ENCODE measurements at regions not wholly inside any gene's neighbourhood (a gene's known extent, or its start where the extent isn't known, plus 50 kb on each side); places are given as distances from the start of the nearest gene placed in this dataset.
"Not testable (repeated sequence)": the region's sequence is repeated elsewhere in the genome, so short reads cannot be mapped to it uniquely, and the experiment has no call there.

- DNase-seq (ENCODE audit: low read depth), result no peak
Observed at GRCh38 chr11:37171451-37171850, 573.4 kb upstream of the RAG2 start.

- no peak for DNase-seq (ENCODE audit: low read depth)
Observed at GRCh38 chr11:37170311-37170710, 572.3 kb upstream of the RAG2 start.

- not testable (repeated sequence) for DNase-seq (ENCODE audit: low read depth)
Observed at GRCh38 chr11:37145434-37145833, 547.4 kb upstream of the RAG2 start.

- DNase-seq (ENCODE audit: low read depth), result no peak
Observed at GRCh38 chr11:37142591-37142990, 544.6 kb upstream of the RAG2 start.

GRCh38 chr11:37141707-37142106, 543.7 kb upstream of the RAG2 start:
- DNase-seq (ENCODE audit: low read depth), result no peak

- not testable (repeated sequence) for DNase-seq (ENCODE audit: low read depth)
Observed at GRCh38 chr11:37135606-37136005, 537.6 kb upstream of the RAG2 start.

- DNase-seq (ENCODE audit: low read depth), result no peak
Observed at GRCh38 chr11:37134637-37135036, 536.6 kb upstream of the RAG2 start.

- DNase-seq (ENCODE audit: low read depth), result no peak
Observed at GRCh38 chr11:37124384-37124783, 526.3 kb upstream of the RAG2 start.

- DNase-seq (ENCODE audit: low read depth), result no peak
Observed at GRCh38 chr11:37115963-37116362, 517.9 kb upstream of the RAG2 start.

- no peak for DNase-seq (ENCODE audit: low read depth)
Observed at GRCh38 chr11:37110385-37110784, 512.3 kb upstream of the RAG2 start.

GRCh38 chr11:37109286-37109585, 511.2 kb upstream of the RAG2 start:
- no peak for DNase-seq (ENCODE audit: low read depth)

GRCh38 chr11:37108436-37109285, 510.6 kb upstream of the RAG2 start:
- no peak for DNase-seq (ENCODE audit: low read depth)

GRCh38 chr11:37107831-37108230, 509.8 kb upstream of the RAG2 start:
- no peak for DNase-seq (ENCODE audit: low read depth)

- DNase-seq (ENCODE audit: low read depth), result no peak
Observed at GRCh38 chr11:37107415-37107814, 509.4 kb upstream of the RAG2 start.

- no peak for DNase-seq (ENCODE audit: low read depth)
Observed at GRCh38 chr11:37105427-37105826, 507.4 kb upstream of the RAG2 start.

GRCh38 chr11:37104380-37104779, 506.3 kb upstream of the RAG2 start:
- DNase-seq (ENCODE audit: low read depth), result no peak

- DNase-seq (ENCODE audit: low read depth), result no peak
Observed at GRCh38 chr11:37100008-37100407, 502.0 kb upstream of the RAG2 start.

- no peak for DNase-seq (ENCODE audit: low read depth)
Observed at GRCh38 chr11:37092487-37092886, 494.5 kb upstream of the RAG2 start.

- DNase-seq (ENCODE audit: low read depth), result no peak
Observed at GRCh38 chr11:37089439-37089838, 491.4 kb upstream of the RAG2 start.

GRCh38 chr11:37088573-37088910, 490.5 kb upstream of the RAG2 start:
- no peak for DNase-seq (ENCODE audit: low read depth)

GRCh38 chr11:37087650-37088572, 489.9 kb upstream of the RAG2 start:
- no peak for DNase-seq (ENCODE audit: low read depth)

- DNase-seq (ENCODE audit: low read depth), result no peak
Observed at GRCh38 chr11:37078521-37078920, 480.5 kb upstream of the RAG2 start.

- DNase-seq (ENCODE audit: low read depth), result no peak
Observed at GRCh38 chr11:37076866-37077265, 478.8 kb upstream of the RAG2 start.
